ENCODE measurements at regions not wholly inside any gene's neighbourhood (a gene's known extent, or its start where the extent isn't known, plus 50 kb on each side); places are given as distances from the start of the nearest gene placed in this dataset.

- in situ Hi-C loops (cut with HindIII; ENCODE audit: low sequenced_read_pairs): no loop called here
Measured at GRCh38 chr16:77645764-77646163, 76.5 kb upstream of the NUDT7 start.

DNA sequence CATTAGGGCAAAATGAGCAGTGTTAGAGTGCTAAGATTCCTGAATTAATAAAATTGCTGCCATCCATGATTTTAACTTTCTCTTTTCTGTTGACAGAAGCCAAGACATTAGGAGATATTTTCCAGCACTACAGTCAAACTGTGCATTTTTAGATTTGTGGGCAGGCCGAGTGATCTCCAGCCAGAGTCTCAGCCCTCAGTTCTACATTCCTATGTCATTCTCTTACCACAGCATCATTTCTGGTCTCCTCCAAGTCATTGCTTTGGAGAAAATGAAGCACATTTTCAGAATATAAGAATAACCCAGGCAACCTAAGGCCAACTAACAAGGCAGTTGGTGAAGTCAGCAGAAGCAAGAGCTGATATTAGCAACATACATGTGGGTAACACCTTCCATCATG, 74.6 kb upstream of the NUDT7 start:
- in situ Hi-C loops (cut with HindIII; ENCODE audit: low sequenced_read_pairs): no loop called here

DNA sequence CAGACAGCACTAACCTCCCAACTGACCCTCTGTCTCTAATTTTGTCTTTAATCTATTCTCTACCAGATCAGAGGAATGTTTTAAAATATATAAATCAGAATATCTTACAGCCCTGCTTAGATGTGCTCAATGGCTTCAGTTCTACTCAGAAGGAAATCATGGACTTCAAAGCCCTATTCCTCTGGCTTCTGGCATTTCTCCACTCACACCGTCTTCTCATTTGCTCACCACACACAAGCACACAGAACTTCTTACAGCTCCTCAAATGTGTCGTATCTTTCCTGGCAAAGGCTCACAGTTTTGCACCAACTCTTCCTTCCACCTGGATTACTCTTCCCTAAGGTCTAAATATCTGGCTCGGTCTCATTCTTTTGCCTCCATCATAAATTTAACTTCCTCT, 71.6 kb upstream of the NUDT7 start:
- in situ Hi-C loops (cut with HindIII; ENCODE audit: low sequenced_read_pairs): no loop called here

DNA sequence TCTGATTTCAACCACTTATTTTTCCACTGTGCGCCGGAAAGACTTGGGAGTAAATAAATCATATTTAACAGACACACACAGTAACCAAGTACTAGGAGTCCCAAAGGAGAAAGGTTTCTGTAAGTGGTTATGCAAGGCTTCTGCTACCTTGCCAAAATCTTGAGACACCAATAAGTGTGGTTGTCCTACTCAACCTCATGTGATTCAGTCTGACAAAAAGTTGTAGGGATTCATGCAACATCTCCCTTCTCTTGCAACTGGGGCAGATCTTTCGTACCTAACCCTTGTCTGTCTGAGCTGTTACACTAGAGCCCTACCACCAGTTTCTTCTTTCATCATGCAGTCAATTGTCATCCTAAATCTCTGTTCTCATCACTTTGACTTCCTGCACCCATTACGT, 69.9 kb upstream of the NUDT7 start:
- in situ Hi-C loops (cut with HindIII; ENCODE audit: low sequenced_read_pairs): no loop called here

DNA sequence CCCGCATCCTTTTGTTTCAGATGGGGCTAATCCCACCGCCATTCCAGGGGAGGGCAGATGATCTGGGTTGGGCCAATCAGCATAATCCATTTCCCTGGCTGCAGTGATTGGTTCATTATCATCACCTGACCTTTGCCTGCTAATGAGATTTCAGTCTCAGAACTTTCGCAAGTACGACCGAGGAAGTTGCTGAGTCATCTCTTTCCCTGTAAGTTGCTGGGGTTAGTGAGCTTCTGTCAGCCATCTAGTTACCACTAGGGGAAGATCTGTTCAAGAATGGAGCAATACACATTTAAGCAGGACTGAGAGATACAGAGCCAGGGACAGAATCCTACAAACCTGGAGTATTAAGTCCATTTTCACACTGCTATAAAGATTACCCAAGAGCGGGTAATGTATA, 65.3 kb upstream of the NUDT7 start:
- in situ Hi-C loops (cut with HindIII; ENCODE audit: low sequenced_read_pairs): no loop called here

- in situ Hi-C loops (cut with HindIII; ENCODE audit: low sequenced_read_pairs): no loop called here
Measured at GRCh38 chr16:77660311-77660710, 62.0 kb upstream of the NUDT7 start.

DNA sequence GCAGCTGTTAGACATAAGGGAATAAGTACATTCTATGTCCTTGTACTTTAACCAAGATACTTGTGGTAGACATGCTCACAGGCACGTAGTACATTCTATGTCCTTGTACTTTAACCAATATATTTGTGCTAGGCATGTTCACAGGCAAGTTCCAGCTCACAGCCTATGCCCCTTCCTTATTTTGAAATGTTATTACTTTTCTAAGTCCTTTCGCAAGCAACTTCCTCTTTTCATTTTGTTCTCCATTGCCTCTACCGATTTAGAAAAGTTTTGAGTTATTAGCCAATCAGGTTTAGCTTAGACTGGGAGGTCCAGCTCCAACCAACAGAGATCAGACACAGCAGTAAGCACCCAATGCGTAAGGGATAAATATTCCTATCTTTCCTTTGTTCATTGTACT, 60.1 kb upstream of the NUDT7 start:
- in situ Hi-C loops (cut with HindIII; ENCODE audit: low sequenced_read_pairs): no loop called here

GRCh38 chr16:77663711-77664110, 58.6 kb upstream of the NUDT7 start:
- in situ Hi-C loops (cut with HindIII; ENCODE audit: low sequenced_read_pairs): no loop called here

DNA sequence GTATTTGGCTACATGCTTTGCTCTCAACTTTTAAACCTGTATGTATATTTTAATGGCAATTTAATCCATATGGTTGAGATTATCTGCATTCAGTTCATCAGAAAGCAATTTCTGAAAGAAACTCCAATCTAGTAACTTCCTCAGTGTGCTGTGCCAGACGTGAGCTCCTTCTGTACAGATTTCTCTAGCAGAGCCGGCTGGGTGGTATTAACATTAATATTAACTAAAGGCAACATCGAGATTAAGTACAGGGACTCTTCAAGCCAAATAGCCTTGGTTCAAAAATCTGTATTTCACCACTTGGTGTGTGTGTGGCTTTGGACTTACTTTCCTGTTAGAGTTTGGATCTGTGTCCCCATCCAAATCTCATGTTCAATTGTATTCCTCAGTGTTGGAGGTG, 55.5 kb upstream of the NUDT7 start:
- in situ Hi-C loops (cut with HindIII; ENCODE audit: low sequenced_read_pairs): no loop called here

DNA sequence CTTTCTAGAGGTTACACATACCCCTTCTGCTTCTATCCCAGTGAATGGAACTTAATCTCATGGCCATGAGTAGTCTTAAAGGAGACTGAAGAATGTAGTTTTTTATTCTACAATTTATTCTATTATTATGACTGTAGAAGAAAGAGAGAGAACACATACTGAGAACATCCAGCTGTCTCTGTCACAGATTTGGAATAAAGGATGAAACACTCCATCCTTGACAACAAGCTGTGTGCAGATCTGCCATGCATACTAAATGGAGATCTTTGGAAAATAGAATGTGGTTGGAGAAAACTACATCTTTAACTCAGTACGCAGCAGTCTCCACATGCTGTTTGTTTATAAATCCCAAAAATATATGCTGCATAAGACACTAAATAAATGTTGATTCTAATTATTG, 54.1 kb upstream of the NUDT7 start:
- in situ Hi-C loops (cut with HindIII; ENCODE audit: low sequenced_read_pairs): no loop called here

GRCh38 chr16:77669057-77669456, 53.3 kb upstream of the NUDT7 start:
- in situ Hi-C loops (cut with HindIII; ENCODE audit: low sequenced_read_pairs): no loop called here
